CD4-positive, alpha-beta T cell treated with Interleukin-2 at 100 ng/mL for 4 hours (primary cell): ENCODE measurements at regions not wholly inside any gene's neighbourhood (a gene's known extent, or its start where the extent isn't known, plus 50 kb on each side); places are given as distances from the start of the nearest gene placed in this dataset.
"Not testable (repeated sequence)": the region's sequence is repeated elsewhere in the genome, so short reads cannot be mapped to it uniquely, and the experiment has no call there.

Source experiments
- DNase-seq: peaks from one replicate; pipeline ENCODE4 v3.0.0-alpha.2; 2020; ENCODE audit warnings: low spot score

DNA sequence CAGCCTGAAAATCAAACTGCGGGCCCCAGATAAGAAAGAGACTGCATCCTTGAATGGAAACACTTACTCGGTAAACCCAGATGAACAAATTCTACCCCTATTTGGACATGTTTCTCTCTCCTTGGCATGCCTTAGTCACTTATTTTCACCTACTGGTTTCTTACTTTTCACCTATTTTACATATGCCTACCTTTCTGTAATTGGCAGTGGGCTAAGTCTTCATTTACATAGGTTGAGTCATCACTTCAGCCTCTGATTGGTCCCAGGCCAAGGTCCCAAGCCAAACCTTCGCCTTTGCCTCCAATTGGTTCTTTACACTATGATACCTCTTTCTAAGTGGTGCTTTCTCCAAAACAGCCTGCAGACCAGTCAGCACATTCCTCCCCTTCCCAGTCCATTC, 111.3 kb downstream of the DYRK2 start:
- no peak for DNase-seq

- no peak for DNase-seq
Measured at GRCh38 chr12:67760586-67761275, 112.2 kb downstream of the DYRK2 start.

DNA sequence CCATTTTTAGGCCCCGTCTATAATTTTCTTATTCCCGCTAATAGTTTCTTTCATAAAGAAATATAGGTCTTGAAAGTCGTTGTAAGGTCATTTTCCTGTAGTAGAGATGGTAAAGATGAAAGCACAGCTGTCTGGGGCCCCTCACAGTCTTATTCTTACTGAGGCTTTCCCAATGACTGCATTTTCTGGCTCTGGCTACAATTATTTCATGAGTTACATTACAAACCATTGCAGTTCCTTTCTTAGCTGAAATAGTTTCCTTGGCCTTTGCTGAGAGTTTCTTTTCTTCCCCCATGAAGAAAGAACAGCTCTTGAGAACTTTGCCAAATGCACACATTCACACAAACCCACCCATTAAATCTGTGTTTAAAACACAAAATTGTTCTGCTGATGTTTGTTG, 113.0 kb downstream of the DYRK2 start:
- no peak for DNase-seq

DNA sequence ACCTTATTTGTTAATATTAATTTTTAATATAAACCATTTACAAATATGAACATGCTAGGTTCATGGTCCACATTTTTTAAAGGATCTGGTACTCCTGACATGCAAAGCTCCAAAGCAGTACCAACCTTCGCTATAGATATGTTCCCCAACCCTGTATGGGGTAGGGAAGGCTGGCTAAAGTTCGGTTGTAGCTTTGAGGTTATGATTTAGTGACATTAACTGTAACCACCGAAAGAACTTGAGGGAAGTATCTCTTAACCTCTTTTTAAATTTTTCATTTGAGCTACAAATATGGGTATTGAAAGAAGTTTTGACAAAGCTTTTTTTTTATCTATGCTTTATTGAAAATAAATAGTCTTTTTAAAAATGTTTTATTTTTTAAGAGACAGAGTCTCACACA, 115.5 kb downstream of the DYRK2 start:
- no peak for DNase-seq

DNA sequence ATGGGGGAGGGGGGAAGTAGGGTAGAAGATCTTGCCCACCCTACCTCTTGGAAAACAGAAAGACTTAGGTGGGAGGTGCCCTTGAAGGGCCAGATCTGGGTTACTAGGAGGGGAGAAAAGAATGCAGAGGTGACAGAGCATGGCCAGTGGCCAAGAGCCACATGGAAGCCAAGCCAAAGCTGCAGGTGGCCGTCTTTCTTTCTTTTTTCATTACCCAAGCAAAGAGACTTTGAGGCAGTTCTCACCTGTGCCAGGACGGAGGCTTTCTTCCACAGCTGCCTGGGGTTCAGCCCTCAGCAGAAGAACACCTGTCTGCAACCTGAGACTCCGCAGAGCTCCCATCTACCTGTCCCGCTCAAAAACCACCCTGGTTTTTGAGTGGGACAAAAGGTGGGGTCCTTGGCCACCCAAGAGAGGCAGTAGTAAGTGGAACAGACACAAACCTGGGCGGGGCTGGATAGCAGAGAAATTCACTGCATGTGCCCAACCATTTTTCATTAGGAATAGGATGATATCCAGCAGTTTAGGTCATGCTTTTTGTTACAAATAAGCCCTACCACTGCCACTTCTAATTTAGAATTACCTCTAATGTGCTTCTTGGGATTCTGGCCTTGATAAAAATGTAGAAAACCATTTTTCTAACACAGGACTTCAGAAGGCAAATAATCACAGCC, 116.5 kb downstream of the DYRK2 start:
- DNase-seq = no peak

- DNase-seq = no peak
Measured at GRCh38 chr12:67765776-67766766, 117.5 kb downstream of the DYRK2 start.

DNA sequence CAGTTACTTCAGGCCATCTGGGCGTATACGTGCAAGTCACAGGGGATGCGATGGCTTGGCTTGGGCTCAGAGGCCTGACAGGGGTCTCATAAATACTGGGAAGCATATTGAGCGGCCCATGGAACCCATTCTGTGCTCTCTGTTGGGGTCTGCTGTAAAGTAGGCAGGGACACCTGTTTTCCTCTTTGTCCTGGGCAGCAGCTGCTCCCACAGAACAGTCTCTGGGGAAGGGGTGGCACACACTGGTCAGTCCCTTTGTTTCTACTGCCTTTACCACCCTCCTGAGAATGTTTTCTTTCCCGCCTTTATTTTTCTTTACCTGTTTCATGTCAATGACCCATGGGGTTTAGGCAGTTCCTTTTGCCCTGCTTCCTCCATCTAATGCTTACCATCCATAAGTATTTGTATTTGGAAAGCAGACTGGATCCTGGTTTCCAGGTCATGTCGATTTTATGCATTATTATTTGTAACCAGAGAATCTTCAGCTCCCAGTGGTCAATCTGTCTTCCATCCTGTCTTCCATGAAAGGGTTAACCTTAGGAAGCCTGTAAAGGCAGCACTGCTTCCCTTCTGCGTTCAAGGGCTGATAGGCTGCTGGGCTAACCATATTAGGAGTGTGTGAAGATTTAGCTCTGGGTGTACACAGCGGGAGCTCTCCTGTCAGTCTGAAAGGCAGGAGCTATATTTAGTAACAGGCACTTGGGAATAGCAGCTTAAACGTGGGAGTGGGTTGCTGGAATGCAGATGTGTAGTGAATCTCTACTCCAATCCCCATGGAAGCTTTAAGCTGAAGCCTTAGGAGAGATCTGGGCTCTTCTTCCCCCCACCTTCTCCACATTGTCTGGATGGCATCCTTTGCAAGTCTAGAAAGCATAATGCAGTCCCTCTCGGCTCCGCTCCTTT, 124.0 kb downstream of the DYRK2 start:
- DNase-seq = no peak

- no peak for DNase-seq
Measured at GRCh38 chr12:67773896-67774295, 125.4 kb downstream of the DYRK2 start.

GRCh38 chr12:67774983-67775587, 126.5 kb downstream of the DYRK2 start:
- DNase-seq = no peak

DNA sequence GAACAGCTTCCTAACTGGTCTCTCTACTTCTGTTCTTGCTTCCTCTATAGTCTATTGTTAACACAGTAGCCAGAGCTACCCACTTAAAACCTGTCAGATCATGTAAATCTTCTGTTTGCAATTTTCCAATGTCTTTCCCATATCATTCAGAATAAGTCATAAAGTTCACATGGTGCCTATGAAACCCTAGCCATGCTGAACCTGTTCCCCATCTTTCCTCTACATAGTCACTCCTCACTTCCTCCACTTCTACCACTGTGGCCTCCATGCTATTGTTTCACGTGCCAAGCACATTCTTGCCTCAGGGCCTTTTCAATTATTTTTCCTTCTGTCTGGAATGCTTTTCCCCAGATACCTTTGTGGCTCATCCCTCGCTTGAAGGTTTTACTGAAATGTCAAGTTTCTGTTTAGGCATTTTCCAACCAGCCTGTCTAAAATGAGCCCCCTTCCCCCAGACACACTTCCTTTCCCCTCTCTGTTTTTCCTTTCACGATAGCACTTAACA, 132.1 kb downstream of the DYRK2 start:
- no peak for DNase-seq

DNA sequence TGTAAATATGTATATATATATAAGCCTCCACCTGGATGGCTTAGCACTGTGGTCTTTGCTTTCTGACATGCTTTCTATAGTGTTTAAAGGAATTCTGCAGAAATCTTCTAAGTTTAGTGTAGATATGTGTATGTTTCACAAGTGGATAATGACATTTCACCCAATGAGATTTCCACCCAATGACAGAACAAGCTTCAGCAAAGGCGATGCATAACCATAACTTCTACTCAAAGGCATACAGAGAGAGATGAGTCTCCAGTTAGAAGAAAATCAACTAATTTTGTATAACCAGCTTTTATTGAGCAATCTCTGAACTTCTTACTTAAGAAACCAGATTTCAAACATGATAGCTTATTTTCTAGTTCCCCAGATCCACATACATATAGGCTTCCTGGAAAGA, 134.0 kb downstream of the DYRK2 start:
- DNase-seq = no peak

- DNase-seq = no peak
Measured at GRCh38 chr12:67783393-67783792, 134.8 kb downstream of the DYRK2 start.

- no peak for DNase-seq
Measured at GRCh38 chr12:67784831-67785230, 136.3 kb downstream of the DYRK2 start.

DNA sequence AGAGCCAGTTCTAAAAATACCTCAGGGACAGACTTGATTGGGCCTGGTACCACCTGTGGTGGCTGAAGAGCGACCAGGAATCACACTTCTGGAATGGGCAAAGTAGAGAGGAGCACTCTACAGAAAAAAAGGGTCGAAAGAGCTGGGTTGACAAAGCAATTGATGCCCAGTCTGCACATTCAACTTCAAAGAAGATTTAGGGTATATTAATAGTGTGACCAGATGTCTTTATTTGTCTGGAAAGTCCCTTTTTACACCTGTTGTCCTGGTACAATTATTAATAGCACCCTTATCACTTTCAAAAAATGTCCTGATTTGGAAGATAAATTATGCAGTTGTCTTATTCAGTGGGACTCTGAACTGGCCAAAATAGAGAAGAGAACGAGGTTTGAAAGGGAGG, 137.5 kb downstream of the DYRK2 start:
- DNase-seq = no peak

DNA sequence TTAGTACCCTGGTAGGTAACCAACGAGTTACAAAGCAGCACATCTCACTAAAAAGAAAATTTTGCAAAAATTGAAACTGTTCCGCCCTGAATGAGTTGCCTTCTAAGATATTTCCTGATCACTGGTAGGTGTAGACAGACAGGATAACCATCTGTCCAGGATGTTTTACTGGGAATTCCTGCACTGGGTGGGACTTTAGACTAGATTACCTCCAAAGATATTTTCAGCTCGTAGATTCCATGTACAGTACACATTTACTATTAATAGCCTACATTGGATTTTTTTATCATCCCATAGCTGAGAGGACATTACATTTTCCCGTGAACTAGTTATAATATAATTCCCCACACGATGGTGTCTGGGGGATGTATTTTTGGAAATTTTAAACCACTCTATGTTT, 139.6 kb downstream of the DYRK2 start:
- DNase-seq = no peak

GRCh38 chr12:67789266-67789665, 140.7 kb downstream of the DYRK2 start:
- no peak for DNase-seq

- DNase-seq = no peak
Measured at GRCh38 chr12:67790660-67791059, 142.1 kb downstream of the DYRK2 start.

DNA sequence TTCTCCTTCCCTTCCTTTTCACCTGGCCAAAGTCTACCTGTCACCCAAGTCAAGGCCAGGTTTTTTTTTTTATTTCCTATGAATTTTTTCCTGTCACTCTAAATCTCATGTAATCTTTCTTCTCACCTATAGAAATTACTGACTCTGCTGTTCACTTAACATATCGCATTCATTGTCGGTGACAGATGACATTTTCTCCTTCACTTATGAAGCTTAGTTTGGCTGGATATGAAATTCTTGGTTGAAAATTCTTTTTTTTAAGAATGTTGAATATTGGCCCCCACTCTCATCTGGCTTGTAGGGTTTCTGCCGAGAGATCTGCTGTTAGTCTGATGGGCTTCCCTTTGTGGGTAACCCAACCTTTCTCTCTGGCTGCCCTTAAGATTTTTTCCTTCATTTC, 142.8 kb downstream of the DYRK2 start:
- DNase-seq = not testable (repeated sequence)

GRCh38 chr12:67792185-67792584, 143.6 kb downstream of the DYRK2 start:
- no peak for DNase-seq

DNA sequence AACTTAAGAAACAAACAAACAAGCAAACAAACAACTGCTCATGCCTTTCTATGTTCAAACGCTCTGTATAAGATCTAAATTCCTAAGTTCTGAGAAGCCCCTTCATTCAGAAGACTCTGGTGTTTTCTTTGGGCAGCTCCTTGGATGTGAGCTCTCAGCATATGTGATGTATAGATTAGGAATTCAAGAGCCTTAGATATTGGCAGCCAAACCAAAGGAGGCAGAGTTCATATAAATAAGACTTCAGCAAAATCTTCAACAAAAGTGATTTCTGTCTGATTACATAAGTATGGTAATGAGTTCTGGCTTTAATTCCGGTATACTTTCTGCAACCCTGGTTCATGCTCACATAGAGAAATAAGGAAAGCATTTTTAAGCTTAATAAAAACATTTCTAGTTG, 145.6 kb downstream of the DYRK2 start:
- DNase-seq = no peak

DNA sequence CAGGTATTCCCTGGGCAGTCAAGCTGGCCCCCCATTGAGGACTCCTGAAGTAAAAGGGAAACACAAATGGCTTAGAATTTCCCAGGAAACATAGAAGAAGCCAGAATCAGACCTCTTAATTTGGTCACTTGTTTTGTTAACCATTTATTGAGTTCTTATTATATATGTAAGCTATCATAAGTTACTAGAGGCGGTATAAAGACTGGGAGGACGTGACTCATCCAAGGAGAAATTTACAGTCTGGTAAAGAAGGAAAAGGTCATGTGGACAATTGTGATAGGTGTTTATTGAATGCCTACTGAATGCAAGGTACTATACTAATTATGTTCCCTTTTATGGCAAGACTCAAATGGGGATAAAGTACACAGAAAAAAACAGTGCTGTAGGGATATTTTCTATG, 146.7 kb downstream of the DYRK2 start:
- no peak for DNase-seq
